NCI-H446 treated with DMSO at 0.1 percent for 48 hours (cell line): ENCODE measurements at regions not wholly inside any gene's neighbourhood (a gene's known extent, or its start where the extent isn't known, plus 50 kb on each side); places are given as distances from the start of the nearest gene placed in this dataset.
A peak's percentile ranks its signal among the peaks of the same experiment; 100 is the strongest.
"Not testable (repeated sequence)": the region's sequence is repeated elsewhere in the genome, so short reads cannot be mapped to it uniquely, and the experiment has no call there.

Source experiments
- DNase-seq: peaks from one replicate; lab custom pipeline; 2025; lab: John Stamatoyannopoulos, UW

GRCh38 chr1:219090607-219091006 is 83.1 kb upstream of the LYPLAL1 start:
- DNase-seq: no peak

GRCh38 chr1:219092206-219092605 is 81.5 kb upstream of the LYPLAL1 start:
- DNase-seq: no peak

DNA sequence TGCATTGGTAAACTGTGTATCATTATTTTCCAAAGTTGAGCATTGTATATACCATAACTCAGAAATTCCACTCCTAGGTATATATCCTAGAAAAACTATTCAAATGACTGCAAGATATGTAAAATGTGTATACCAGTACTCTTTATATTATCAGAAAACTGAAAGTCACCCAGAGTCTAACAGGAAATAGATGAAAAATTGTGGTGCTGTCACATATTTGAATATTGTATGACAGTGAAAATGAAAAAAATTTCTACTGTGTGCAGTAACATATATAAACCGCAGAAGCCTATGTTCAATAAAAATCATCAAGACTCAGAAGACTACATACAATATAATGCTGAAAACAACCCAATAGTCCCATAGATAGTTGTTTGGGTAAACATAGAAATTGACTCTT is 74.4 kb upstream of the LYPLAL1 start:
- no peak for DNase-seq

GRCh38 chr1:219100059-219100458 is 73.6 kb upstream of the LYPLAL1 start:
- DNase-seq: no peak

- not testable (repeated sequence) for DNase-seq
Observed at GRCh38 chr1:219102466-219102865, 71.2 kb upstream of the LYPLAL1 start.

GRCh38 chr1:219105893-219106292 is 67.8 kb upstream of the LYPLAL1 start:
- DNase-seq: no peak

- no peak for DNase-seq
Observed at GRCh38 chr1:219109424-219110018, 64.2 kb upstream of the LYPLAL1 start.

DNA sequence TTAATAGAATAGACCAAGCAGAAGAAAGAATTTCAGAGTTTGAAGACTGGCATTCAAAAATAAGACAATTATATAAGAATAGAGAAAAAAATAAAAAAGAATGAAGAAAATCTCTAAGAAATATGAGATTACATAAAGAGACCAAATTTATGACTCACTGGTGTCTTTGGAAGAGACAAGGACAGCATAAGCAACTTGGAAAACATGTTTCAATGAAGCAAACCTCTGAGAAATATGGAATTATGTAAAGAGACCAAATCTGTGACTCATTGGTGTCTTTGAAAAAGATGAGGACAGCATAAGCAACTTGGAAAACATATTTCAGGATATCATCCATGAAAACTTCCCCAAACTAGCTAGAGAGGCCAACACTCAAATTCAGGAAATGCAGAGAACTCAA is 60.4 kb upstream of the LYPLAL1 start:
- no peak for DNase-seq

DNA sequence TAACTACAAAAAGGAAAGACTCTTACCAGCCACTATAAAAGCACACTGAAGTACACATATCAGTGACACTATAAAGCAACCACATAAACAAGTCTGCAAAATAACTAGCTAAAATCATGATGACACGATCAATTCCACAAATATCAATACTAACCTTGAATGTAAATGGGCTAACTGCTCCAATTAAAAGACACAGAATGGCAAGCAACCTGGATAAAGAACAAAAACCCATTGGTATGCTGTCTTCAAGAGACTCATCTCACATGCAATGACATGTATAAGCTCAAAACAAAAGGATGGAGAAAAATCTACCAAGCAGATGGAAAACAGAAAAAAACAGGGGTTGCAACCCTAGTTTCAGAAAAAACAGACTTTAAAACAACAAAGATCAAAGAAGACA is 59.7 kb upstream of the LYPLAL1 start:
- DNase-seq: no peak

DNA sequence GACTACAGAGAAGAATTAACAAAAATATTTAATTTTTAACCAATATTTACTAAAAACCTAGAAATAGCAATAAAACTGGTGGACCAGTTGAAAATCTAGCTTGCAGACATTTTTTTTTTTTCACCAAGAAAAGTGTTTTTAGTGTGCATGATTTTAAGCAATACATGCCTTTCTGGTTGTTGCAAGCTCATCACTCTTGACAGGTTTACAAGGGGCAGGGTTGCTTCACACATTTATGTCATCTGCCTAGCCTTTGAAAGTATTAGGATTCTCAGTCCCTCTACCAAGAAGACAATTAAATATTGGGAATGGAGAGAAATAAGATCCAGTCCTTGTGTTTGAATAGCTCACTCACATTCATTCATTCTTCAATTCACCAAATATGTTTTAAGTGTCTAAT is 53.8 kb upstream of the LYPLAL1 start:
- no peak for DNase-seq

DNA sequence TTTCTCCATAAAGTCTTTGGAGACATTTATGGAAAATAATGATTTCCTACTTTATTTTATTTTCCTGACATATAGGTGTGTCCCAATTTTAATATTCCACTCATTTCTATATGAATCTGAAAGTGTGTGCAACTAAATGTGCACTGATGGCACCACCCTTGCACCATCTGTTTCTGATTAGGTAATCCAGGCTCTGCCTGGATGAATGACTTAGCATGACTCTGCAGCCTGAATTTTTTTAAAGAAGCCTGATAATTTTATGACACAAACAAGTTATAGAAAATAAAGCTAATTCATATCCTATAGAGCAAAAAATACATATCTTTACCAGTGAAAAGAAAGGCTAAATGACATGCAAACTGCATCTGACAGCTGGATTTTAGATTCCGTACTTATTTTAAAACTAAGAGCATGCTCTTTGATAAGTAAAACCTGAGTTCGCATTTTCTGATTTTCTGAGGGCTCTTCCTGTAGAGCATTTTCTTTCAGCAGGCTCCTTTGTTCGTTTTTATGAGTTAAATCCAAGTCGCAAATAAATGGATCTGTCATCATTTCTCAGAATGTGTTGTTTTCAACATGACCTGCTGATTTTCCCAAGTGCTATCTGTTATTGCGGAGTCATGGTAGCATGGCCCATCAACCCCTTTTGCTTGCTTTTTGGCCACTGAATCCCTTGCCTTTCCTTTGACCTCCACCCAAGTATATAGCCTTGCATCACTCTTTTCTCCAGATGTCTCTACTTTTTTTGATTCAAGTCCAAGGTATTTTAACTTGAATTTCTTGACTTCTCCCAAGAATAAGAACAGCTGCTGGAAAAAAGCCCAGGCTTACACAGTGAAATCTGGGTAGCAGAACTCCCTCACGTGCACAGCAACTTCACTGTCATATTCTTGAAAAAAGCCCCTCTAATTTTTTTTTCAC is 52.8 kb upstream of the LYPLAL1 start:
- peak; percentile 13 for DNase-seq

- no peak for DNase-seq
Observed at GRCh38 chr1:219121679-219122078, 52.0 kb upstream of the LYPLAL1 start.

DNA sequence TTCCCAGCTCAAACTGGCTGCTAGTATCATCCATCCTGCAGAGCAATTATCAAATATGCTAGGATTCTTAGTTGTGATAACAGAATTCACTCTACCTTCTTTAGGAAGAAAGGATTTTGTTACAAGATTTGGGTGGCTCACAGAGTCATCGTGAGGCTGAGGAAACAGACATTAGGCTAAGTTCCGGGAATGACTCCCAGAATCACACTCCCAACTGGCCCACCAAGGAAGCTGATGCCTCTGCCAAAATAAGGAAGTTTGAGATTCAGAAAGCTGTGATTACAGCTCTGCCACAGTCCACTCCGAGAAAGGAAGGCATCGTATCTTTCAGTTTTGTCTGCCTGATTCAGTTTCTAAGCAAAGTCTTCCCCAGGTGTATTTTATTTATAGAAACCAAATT is 50.6 kb upstream of the LYPLAL1 start:
- DNase-seq: no peak
